MCF 10A (cell line): ENCODE measurements at regions not wholly inside any gene's neighbourhood (a gene's known extent, or its start where the extent isn't known, plus 50 kb on each side); places are given as distances from the start of the nearest gene placed in this dataset.

Source experiments
- BruUV-seq: library from RNA; stranded (reverse); fragments of 400-500 nt; replicated peaks from 2 replicates; lab custom pipeline; 2021; lab: Mats Ljungman, UMichigan
- CTCF ChIA-PET: fragments of 300-600 bp; sonication (Branson Sonifier 250); formaldehyde crosslinking; extraction: SDS; loops from one replicate; lab custom pipeline; 2021; ENCODE audit warnings: antibody characterized with exemption, inconsistent platforms; lab: Yijun Ruan, JAX
- POLR2A ChIA-PET: fragments of 300-600, 350-650 bp; sonication (Branson Sonifier 250); formaldehyde crosslinking; extraction: SDS; loops from one replicate; lab custom pipeline; 2020; ENCODE audit warnings: antibody characterized with exemption, inconsistent platforms; lab: Yijun Ruan, JAX
- DNase-seq: peaks from one replicate; pipeline ENCODE4 v3.0.0-alpha.2; 2018; ENCODE audit not compliant: unreplicated experiment
- H3K27ac Mint-ChIP-seq: one replicate; pipeline ENCODE4 v1.8.0; 2022; ENCODE audit warnings: mild to moderate bottlenecking, low read depth, mixed read lengths; ENCODE audit not compliant: unreplicated experiment
- H3K27me3 Mint-ChIP-seq: one replicate; pipeline ENCODE4 v1.8.0; 2022; ENCODE audit warnings: mixed read lengths; ENCODE audit not compliant: insufficient read depth, unreplicated experiment
- H3K36me3 Mint-ChIP-seq: one replicate; pipeline ENCODE4 v1.8.0; 2022; ENCODE audit warnings: mild to moderate bottlenecking, moderate library complexity, mixed read lengths; ENCODE audit not compliant: insufficient read depth, unreplicated experiment
- H3K4me1 Mint-ChIP-seq: one replicate; pipeline ENCODE4 v1.8.0; 2022; ENCODE audit warnings: mixed read lengths; ENCODE audit not compliant: insufficient read depth, unreplicated experiment
- H3K4me3 Mint-ChIP-seq: one replicate; pipeline ENCODE4 v1.8.0; 2022; ENCODE audit warnings: mild to moderate bottlenecking, moderate library complexity, mixed read lengths; ENCODE audit not compliant: unreplicated experiment
- H3K9me3 Mint-ChIP-seq: one replicate; pipeline ENCODE4 v1.8.0; 2022; ENCODE audit warnings: mixed read lengths; ENCODE audit not compliant: unreplicated experiment
- intact Hi-C: fragments of 100-400 bp; cut with micrococcal nuclease; formaldehyde crosslinking; loops from 2 replicates; pipeline ENCODE4 v1.14.1; 2022
- TF ChIP-seq, protein P1 (sequence below): fragments of 200-600 bp; IDR thresholded peaks from one replicate; pipeline ENCODE4 v1.8.0; 2022; ENCODE audit warnings: antibody characterized with exemption, mild to moderate bottlenecking; ENCODE audit not compliant: unreplicated experiment

DNA sequence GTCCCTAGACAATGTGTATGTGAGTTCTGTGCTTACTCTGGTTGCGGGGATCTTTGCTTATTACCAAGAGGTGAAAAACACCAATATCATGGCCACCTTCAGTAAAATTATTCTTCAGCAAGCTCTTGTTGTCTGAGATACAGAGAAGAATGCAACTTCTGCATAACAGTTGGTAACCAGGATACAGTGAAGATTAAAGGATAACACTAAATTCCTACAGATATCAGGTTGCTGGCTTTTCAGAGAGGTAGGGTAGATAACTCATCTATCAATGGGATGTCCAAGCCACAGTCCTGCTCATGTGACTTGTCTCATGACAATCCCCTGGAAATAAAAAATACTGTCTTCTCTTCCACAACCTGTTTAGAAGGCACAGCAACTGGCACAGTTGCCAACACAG lies 308.5 kb downstream of the TNS1 start:
- CTCF ChIA-PET = interaction anchor here (0.6 to 1.5 kb wide), 5 partner anchors 13 to 921 kb away, joined by 3 to 4 read pairs (median 3); no protein-coding TSS in a partner anchor
- H3K4me3 Mint-ChIP-seq = no peak overlapping the region
- peaks cover 14% of the 10 kb centered on the region for H3K4me1 Mint-ChIP-seq
- no peaks in the 10 kb centered on the region for H3K9me3 Mint-ChIP-seq
- no peaks in the 10 kb centered on the region for H3K27me3 Mint-ChIP-seq
- intact Hi-C loops = no loop called here
- TF ChIP-seq, protein P1, sequence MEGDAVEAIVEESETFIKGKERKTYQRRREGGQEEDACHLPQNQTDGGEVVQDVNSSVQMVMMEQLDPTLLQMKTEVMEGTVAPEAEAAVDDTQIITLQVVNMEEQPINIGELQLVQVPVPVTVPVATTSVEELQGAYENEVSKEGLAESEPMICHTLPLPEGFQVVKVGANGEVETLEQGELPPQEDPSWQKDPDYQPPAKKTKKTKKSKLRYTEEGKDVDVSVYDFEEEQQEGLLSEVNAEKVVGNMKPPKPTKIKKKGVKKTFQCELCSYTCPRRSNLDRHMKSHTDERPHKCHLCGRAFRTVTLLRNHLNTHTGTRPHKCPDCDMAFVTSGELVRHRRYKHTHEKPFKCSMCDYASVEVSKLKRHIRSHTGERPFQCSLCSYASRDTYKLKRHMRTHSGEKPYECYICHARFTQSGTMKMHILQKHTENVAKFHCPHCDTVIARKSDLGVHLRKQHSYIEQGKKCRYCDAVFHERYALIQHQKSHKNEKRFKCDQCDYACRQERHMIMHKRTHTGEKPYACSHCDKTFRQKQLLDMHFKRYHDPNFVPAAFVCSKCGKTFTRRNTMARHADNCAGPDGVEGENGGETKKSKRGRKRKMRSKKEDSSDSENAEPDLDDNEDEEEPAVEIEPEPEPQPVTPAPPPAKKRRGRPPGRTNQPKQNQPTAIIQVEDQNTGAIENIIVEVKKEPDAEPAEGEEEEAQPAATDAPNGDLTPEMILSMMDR = no peak
- POLR2A ChIA-PET = interaction anchor here (1.6 kb wide), 1 partner anchor 9 kb away, joined by 6 read pairs; no protein-coding TSS in a partner anchor
- no peak for DNase-seq
- BruUV-seq = no TSS peak
- H3K27ac Mint-ChIP-seq = no peak overlapping the region
- H3K36me3 Mint-ChIP-seq = no peaks in the 10 kb centered on the region

DNA sequence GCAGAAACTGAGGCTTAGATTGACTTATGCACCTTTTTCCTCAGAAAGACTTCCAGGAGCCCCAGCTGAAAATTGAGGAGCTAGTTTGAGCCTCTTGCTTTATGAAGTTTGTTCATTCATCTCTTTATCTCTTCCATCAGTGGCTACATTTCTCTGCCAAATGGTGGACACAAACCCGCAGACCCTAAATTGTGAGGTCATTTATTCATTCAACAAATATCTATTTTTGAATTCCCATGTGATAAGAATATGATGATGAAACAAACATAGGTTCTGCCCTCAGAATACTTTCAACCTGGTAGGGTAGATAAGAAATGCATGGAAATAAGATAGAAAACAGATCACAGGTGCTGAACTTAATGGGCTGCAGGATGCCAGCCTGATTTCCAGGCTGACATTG lies 309.4 kb downstream of the TNS1 start:
- TF ChIP-seq, protein P1 = no peak
- H3K27ac Mint-ChIP-seq = no peak overlapping the region
- no peaks in the 10 kb centered on the region for H3K27me3 Mint-ChIP-seq
- H3K4me1 Mint-ChIP-seq = peaks cover 14% of the 10 kb centered on the region
- no peaks in the 10 kb centered on the region for H3K36me3 Mint-ChIP-seq
- BruUV-seq = no TSS peak
- intact Hi-C loops = no loop called here
- H3K4me3 Mint-ChIP-seq = no peak overlapping the region
- no peak for DNase-seq
- CTCF ChIA-PET = interaction anchor here (1.0 kb wide), 1 partner anchor 40 kb away, joined by 4 read pairs; no protein-coding TSS in a partner anchor
- no peaks in the 10 kb centered on the region for H3K9me3 Mint-ChIP-seq
- POLR2A ChIA-PET = interaction anchor here (1.6 kb wide), 1 partner anchor 8 kb away, joined by 6 read pairs; no protein-coding TSS in a partner anchor

DNA sequence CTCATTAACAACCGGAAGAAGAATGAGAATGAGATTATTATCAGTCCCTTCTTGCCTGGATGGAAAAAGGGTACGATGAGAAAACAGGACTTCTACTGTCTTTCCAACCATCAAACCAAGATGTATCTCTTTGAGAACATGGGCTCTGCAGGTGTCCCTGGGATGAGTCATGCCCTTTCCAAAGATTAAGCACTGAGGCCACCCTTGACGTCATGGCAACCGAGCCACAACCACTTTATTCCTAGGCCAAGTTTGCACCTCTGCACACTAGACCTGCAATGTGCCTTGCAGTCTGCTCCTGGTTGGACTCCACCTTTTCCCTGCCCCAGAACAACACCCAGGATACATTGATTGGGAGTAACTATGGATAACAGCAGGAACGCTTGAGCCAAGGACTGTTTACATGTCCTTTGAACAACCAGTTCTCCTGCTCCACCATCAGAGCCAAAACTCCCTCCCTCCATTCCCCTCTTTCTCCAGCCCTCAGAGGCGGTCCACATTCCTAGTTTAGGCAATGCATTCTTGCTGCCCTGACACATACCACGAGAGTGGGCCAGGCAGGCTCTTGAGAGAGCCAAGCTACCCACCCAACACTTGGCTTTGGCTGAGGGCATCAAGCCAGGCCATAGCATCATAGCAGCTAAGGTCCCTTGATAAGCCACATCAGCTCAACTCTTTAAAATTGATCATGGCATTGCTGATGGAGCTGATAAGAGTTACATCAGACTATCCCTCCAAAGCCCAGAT lies 310.7 kb downstream of the TNS1 start:
- peak; percentile 55 for DNase-seq
- TF ChIP-seq, protein P1 = no peak
- no peak overlapping the region for H3K4me3 Mint-ChIP-seq
- ChIA-PET POLR2A (interaction anchor here (0.7 kb wide), 2 partner anchors 8 to 70 kb away, joined by 3 to 4 read pairs; no protein-coding TSS in a partner anchor), CTCF (interaction anchor here (1.0 kb wide), 1 partner anchor 21 kb away, joined by 3 read pairs; no protein-coding TSS in a partner anchor)
- no peaks in the 10 kb centered on the region for H3K27me3 Mint-ChIP-seq
- no peaks in the 10 kb centered on the region for H3K9me3 Mint-ChIP-seq
- H3K36me3 Mint-ChIP-seq = no peaks in the 10 kb centered on the region
- no TSS peak for BruUV-seq
- peak overlapping the region; percentile 71 for H3K27ac Mint-ChIP-seq
- intact Hi-C loops = no loop called here
- peaks cover 14% of the 10 kb centered on the region for H3K4me1 Mint-ChIP-seq

DNA sequence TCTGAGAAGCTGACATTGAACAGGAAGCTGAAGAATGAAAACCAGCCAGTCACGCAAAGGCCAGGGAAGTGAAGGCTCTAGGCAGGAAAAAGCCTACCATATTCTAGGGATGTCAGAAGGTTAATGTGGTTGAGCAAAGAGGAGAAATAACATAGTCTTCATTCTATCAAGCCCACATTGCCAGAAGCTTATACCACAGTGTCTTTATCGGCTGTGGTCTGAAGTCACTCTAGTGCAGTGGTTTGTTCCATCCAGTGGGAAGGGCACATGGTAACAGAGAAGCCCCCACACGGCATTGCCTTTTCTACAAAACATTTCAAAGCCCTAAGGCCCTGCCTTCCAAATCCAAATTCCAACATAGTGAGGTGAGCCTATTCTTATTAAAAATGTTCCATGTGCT lies 311.3 kb downstream of the TNS1 start:
- no peak for DNase-seq
- ChIA-PET CTCF (interaction anchor here (0.6 to 1.0 kb wide), 3 partner anchors 21 to 41 kb away, joined by 3 to 4 read pairs (median 3); no protein-coding TSS in a partner anchor), POLR2A (no interaction called here)
- TF ChIP-seq, protein P1 = no peak
- Mint-ChIP-seq H3K4me1 (peaks cover 15% of the 10 kb centered on the region), H3K4me3 (no peak overlapping the region), H3K9me3 (no peaks in the 10 kb centered on the region), H3K27ac (peak overlapping the region; percentile 71), H3K36me3 (no peaks in the 10 kb centered on the region), H3K27me3 (no peaks in the 10 kb centered on the region)
- intact Hi-C loops = no loop called here
- BruUV-seq = no TSS peak
